PFSK-1 (cell line): ENCODE measurements at regions not wholly inside any gene's neighbourhood (a gene's known extent, or its start where the extent isn't known, plus 50 kb on each side); places are given as distances from the start of the nearest gene placed in this dataset.

ENCODE experiments used
- FOXP2 ChIP-seq: optimal IDR thresholded peaks from 2 replicates; pipeline ENCODE3; 2011; ENCODE audit warnings: borderline replicate concordance, control low read depth, inconsistent platforms; ENCODE audit not compliant: insufficient read depth; ENCODE audit errors: extremely low read length, extremely low read depth
- POLR2AphosphoS5 ChIP-seq: IDR thresholded peaks from 2 replicates; pipeline ENCODE4 v1.6.1; 2012; ENCODE audit warnings: low read depth, mild to moderate bottlenecking, control low read depth, low read length, moderate library complexity
- REST ChIP-seq, 2 experiments: IDR thresholded peaks; 2 replicates each; pipeline versions ENCODE4 v1.6.1 to v1.8.0; 2011 to 2012; ENCODE audit warnings: low read depth in 2 of 2, low read length in 2 of 2, control low read depth in 1 of 2, inconsistent platforms in 1 of 2, mild to moderate bottlenecking in 1 of 2, moderate library complexity in 1 of 2; ENCODE audit not compliant: insufficient read depth in 1 of 2
- SIN3A ChIP-seq: IDR thresholded peaks from 2 replicates; pipeline ENCODE4 v1.6.1; 2012; ENCODE audit warnings: mild to moderate bottlenecking, low read length, moderate library complexity, borderline replicate concordance; ENCODE audit not compliant: insufficient read depth
- TAF1 ChIP-seq: IDR thresholded peaks from 2 replicates; pipeline ENCODE4 v1.6.1; 2012; ENCODE audit warnings: low read length, control low read depth, borderline replicate concordance; ENCODE audit not compliant: insufficient read depth

DNA sequence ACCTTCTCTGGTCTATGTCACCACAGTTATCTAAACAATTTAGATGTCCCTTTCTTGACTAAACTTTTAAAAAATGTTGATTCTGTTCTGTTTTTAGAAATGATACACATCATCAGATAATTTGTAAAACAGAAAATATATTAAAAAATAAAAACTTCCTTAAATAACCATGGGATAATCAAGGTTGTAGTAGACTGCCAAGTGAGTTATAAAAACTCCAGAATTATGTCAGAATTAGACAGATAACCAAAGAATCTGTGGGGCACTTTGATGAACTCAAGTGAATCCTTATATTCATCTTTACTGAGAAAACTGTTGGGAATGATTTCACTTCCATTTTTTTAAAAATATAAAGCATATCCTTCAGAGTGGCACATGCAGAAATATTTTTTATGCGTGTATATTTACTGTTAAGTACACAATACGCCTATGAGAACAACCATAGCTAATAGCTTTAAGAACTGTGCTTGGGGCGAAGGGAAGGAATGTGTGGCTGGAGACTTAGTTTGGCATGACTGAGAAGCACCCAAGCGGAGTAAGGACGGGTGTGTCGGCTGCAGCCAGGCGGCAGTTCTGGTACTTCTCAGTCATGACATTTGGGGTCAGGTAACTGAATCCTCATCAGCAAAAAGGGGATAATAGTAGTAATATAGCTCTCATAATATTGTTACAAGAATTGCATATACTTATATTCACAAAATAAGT lies 604.7 kb upstream of the CITED2 start:
- no peak for TF ChIP-seq REST (IDR thresholded peaks at IDR 0.05; ENCODE audit: insufficient read depth in 1 of 2, low read depth in 2 of 2, low read length in 2 of 2)
- TF ChIP-seq SIN3A: no peak
- TF ChIP-seq FOXP2: no peak
- no peak for TF ChIP-seq POLR2AphosphoS5
- TF ChIP-seq TAF1: no peak

DNA sequence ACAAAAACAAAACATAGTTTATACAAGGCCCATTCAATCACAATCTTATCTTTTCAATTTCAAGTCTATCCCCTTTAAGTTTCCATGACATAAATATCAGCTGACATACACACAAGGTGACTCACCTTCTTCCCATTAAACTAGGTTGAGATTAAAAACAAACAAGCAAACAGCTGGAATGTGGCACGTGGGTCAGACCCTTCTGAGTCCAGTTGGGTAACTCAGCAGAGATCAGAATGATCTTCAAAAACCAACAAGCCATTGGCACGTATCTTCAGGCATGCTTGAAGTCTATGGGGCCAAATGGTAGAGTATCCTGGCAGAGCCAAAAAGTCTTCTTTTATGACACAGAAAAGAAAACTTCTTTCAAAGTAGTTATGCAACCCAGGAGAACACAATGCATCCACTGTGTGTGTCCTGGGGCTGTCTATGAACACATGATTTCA lies 603.5 kb upstream of the CITED2 start:
- TF ChIP-seq FOXP2: no peak
- no peak for TF ChIP-seq SIN3A
- TF ChIP-seq TAF1: no peak
- no peak for TF ChIP-seq REST (IDR thresholded peaks at IDR 0.05; ENCODE audit: insufficient read depth in 1 of 2, low read depth in 2 of 2, low read length in 2 of 2)
- no peak for TF ChIP-seq POLR2AphosphoS5

DNA sequence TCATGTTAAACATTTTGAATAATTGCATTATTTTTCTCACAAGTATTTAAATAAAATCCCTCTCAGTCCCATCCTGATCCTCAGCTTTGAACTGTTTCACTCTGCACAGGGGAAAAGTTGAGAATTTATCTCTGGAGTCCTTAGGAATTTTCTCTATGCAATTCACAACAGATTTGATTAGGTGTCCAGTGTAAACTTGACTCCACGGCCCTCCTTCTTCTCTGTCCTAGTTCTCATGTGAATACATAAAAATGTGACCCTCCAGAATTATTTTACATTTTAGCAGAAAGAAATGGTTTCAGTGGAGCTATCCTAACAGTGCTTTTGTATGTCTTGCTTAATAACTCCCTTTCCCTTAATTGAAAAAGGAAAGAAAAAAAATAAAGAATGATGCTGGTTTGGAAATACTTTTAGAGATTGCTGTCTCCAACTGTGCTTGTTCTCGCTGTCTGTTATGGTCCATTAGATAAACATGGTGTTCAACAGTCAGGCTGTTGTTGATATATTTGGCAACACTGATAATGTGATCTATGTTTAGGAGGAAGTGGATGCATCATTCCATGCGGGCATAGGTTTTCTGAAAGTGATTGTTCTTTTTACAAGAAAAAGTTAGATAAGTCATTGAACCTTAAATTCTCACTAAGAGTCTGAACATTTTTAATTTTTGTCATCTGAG lies 599.4 kb upstream of the CITED2 start:
- TF ChIP-seq REST (IDR thresholded peaks at IDR 0.05; ENCODE audit: insufficient read depth in 1 of 2, low read depth in 2 of 2, low read length in 2 of 2) (no peak), FOXP2 (no peak), POLR2AphosphoS5 (no peak), TAF1 (no peak), SIN3A (no peak)

DNA sequence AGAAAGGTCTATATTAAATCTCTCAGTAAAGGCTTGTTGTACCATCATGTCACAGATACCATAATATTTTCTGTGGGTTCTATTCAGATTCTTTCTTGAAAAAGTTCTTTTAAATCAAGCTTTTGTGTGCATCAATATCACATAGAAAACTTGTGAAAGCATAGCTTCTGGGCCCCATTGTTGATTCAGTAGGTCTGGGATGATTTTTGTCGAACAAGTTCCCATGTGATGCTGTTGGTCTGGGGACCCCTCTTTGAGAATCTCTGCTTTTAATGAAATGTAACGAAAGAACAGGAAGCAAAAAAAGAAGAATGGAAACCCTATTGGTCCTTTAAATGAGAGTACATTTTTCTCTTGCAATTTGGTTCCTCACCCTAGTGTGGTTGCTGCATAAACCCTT lies 597.7 kb upstream of the CITED2 start:
- TF ChIP-seq FOXP2 (no peak), SIN3A (no peak), TAF1 (no peak)

DNA sequence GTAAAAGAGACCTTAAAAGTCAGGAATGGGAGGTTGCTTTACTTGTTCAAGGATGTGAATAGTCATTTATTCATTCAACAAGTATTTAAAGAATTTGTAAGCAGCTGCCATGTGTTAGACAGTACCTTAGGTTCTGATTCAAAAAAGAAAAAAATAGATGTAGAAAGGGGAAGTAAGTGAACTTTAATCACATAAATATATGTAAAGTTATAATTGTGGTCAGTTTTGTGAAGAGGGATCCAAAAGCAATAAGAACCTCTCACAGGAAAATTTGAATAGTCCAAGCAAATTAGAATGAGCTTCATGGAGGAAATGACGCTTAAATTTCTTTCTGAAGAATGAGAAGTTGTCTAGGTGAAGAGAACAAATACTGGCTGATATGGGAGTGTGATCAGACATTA lies 596.1 kb upstream of the CITED2 start:
- TF ChIP-seq FOXP2: no peak
- TF ChIP-seq POLR2AphosphoS5: no peak
- TF ChIP-seq TAF1: no peak
- TF ChIP-seq REST (IDR thresholded peaks at IDR 0.05; ENCODE audit: insufficient read depth in 1 of 2, low read depth in 2 of 2, low read length in 2 of 2): no peak
